Endothelial cell of umbilical vein (primary cell): ENCODE measurements at regions not wholly inside any gene's neighbourhood (a gene's known extent, or its start where the extent isn't known, plus 50 kb on each side); places are given as distances from the start of the nearest gene placed in this dataset.

Experiments
- BruUV-seq: library from RNA; stranded (reverse); fragments of 400-500 nt; replicated peaks from 2 replicates; lab custom pipeline; 2021; lab: Mats Ljungman, UMichigan
- CTCF ChIA-PET: fragments of 300-600, 350-600 bp; sonication (Branson Sonifier 250); formaldehyde crosslinking; loops from one replicate; lab custom pipeline; 2021; ENCODE audit warnings: antibody characterized with exemption, inconsistent platforms; lab: Charles Lee
- POLR2A ChIA-PET: fragments of 300-600, 350-600 bp; sonication (Branson Sonifier 250); formaldehyde crosslinking; loops from one replicate; lab custom pipeline; 2021; ENCODE audit warnings: antibody characterized with exemption, inconsistent platforms; lab: Charles Lee
- DNase-seq: peaks from one replicate; pipeline ENCODE4 v3.0.0-alpha.2; 2011; ENCODE audit warnings: low read depth, low spot score
- FAIRE-seq: peaks from 2 replicates; lab custom pipeline; 2011; peaks lifted over from hg19 to GRCh38; lab: Jason Lieb, UNC
- H2AFZ ChIP-seq: 2 replicates; pipeline ENCODE4 v1.6.0; 2012; ENCODE audit warnings: low read depth, low read length, control low read depth, inconsistent platforms
- H3K27ac ChIP-seq: 2 replicates; pipeline ENCODE4 v1.5.1; 2011; ENCODE audit warnings: low read depth, mild to moderate bottlenecking, control low read depth, low read length, moderate library complexity; ENCODE audit not compliant: insufficient read depth
- H3K27me3 ChIP-seq, 2 experiments: 2 replicates each; pipeline versions ENCODE4 v1.6.0 to v1.6.1; 2011; ENCODE audit warnings: low read length in 2 of 2, mixed read lengths in 1 of 2; ENCODE audit not compliant: control insufficient read depth in 2 of 2, insufficient read depth in 2 of 2
- H3K36me3 ChIP-seq, 2 experiments: 2 replicates in 1 of 2; 3 replicates in 1 of 2; pipeline ENCODE4 v1.5.1; 2011; ENCODE audit warnings: low read length in 2 of 2, mild to moderate bottlenecking in 1 of 2, moderate library complexity in 1 of 2; ENCODE audit not compliant: control insufficient read depth in 2 of 2, insufficient read depth in 2 of 2; ENCODE audit errors: extremely low read depth in 1 of 2
- H3K4me1 ChIP-seq: 3 replicates; pipeline ENCODE4 v1.5.1; 2011; ENCODE audit warnings: mild to moderate bottlenecking, low read length; ENCODE audit not compliant: control insufficient read depth, insufficient read depth; ENCODE audit errors: extremely low read depth
- H3K4me2 ChIP-seq: 2 replicates; pipeline ENCODE4 v1.6.1; 2011; ENCODE audit warnings: low read length, control low read depth, mixed read lengths; ENCODE audit not compliant: insufficient read depth
- H3K4me3 ChIP-seq, 3 experiments: fragments of 200-600 bp in 1 of 3; sonication (generic), shearing (Covaris generic) in 1 of 3; replicated peaks in 1 of 3; 2 replicates each; pipeline ENCODE4 v1.5.1; 2011 to 2016; ENCODE audit warnings: control low read depth in 3 of 3, low read length in 3 of 3, mild to moderate bottlenecking in 2 of 3, inconsistent platforms in 1 of 3, low read depth in 1 of 3, moderate library complexity in 1 of 3; ENCODE audit not compliant: insufficient read depth in 1 of 3
- H3K79me2 ChIP-seq: 2 replicates; pipeline ENCODE4 v1.6.0; 2012; ENCODE audit warnings: low read length, inconsistent platforms; ENCODE audit not compliant: control insufficient read depth, insufficient read depth
- H3K9ac ChIP-seq: replicated peaks from 2 replicates; pipeline ENCODE3; 2011; ENCODE audit warnings: low read length, control low read depth; ENCODE audit not compliant: insufficient read depth; ENCODE audit errors: extremely low read depth
- H3K9me1 ChIP-seq: replicated peaks from 3 replicates; pipeline ENCODE4 v1.6.0; 2011; ENCODE audit warnings: mild to moderate bottlenecking, low read length; ENCODE audit not compliant: control insufficient read depth, insufficient read depth; ENCODE audit errors: extremely low read depth
- H3K9me3 ChIP-seq: replicated peaks from 2 replicates; pipeline ENCODE4 v1.5.1; 2012; ENCODE audit warnings: low read length, inconsistent platforms; ENCODE audit not compliant: control insufficient read depth, insufficient read depth
- H4K20me1 ChIP-seq: replicated peaks from 2 replicates; pipeline ENCODE3; 2011; ENCODE audit warnings: mild to moderate bottlenecking, low read length; ENCODE audit not compliant: control insufficient read depth, insufficient read depth; ENCODE audit errors: extremely low read depth
- CTCF ChIP-seq, 2 donors: IDR thresholded peaks; 1 replicate in 1 of 2; 2 replicates in 1 of 2; pipeline ENCODE4 v1.5.1; 2011; ENCODE audit warnings: low read length in 2 of 2, mild to moderate bottlenecking in 2 of 2, moderate library complexity in 2 of 2, control low read depth in 1 of 2, inconsistent platforms in 1 of 2, low read depth in 1 of 2; ENCODE audit not compliant: insufficient read depth in 1 of 2; ENCODE audit errors: extremely low read depth in 1 of 2
- GATA2 ChIP-seq: IDR thresholded peaks from 2 replicates; pipeline ENCODE4 v1.7.0; 2011; ENCODE audit warnings: low read depth, mild to moderate bottlenecking, moderate library complexity, mixed read lengths, low read length; ENCODE audit not compliant: insufficient read length, insufficient read depth
- dilution Hi-C: fragments of 300-500 bp; cut with MboI; formaldehyde crosslinking; loops from one replicate; pipeline ENCODE4 v1.15.0; 2019; ENCODE audit warnings: low sequenced_read_pairs; ENCODE audit not compliant: extremely low pct_ligation_motif_present
- intact Hi-C: fragments of 100-400 bp; cut with micrococcal nuclease; formaldehyde crosslinking; loops from one replicate; pipeline ENCODE4 v1.10.0; 2022

DNA sequence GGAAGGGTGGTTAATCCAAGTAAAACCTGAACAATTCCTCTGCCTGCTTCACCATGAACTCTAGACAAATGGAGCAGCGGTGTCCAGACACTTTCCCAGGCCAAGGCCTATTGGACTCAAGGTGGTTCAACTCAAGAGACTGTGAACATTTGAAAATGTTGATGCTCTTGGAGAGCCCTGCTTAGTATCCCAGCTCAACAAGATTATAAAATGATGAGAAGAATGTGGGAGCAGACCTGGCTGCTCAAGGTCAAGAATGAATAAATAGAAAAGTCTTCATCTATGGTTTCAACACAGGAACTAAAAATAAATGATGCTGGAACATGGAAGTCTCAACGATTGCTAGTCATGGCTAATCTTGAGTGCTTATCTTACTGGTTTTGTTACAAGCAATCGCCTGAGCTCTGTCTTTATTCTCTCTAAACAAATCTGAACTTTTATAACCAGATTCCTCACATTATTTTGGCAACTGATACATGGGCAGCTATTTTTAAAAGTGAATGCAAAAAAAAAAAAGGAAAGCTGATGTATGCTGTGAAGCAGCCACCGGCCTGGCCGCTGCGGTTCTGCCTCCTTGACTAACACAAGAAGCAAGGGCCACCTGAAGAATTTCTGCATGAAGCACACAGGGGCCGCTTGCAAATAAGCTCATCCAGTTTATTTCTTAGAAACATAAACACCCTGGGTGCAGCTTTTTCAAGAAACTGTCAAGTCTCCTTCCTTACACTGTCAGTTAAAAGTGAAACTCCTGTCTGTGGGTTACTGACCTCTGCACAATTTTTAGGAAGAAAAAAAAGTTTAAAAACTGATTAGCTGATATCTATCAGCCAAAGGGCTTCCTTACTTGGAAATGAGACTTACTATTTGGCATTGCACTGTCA, 120.1 kb upstream of the ARHGEF3 start:
- CTCF ChIA-PET: interaction anchor here (0.6 to 1.6 kb wide), 10 partner anchors 10 to 222 kb away, joined by 3 to 10 read pairs (median 4); no protein-coding TSS in a partner anchor
- peak overlapping the region; percentile 36 for H3K27ac ChIP-seq

More for the DNA sequence above, 120.1 kb upstream of the ARHGEF3 start:
- no peaks in the 10 kb centered on the region for H3K9me3 ChIP-seq
- dilution Hi-C loops (no loop called here), intact Hi-C loops (loop anchor here (2.0 to 5.0 kb wide), 2 partner anchors 167 to 220 kb away; no protein-coding TSS in a partner anchor)
- BruUV-seq: no TSS peak
- H4K20me1 ChIP-seq: no peaks in the 10 kb centered on the region
- TF ChIP-seq CTCF (IDR thresholded peaks at IDR 0.05; ENCODE audit: extremely low read depth in 1 of 2, insufficient read depth in 1 of 2, low read depth in 1 of 2, low read length in 2 of 2) (no peak), GATA2 (peak; percentile 29)
- peak overlapping the region; percentile 28 for H3K9ac ChIP-seq
- peak overlapping the region in 1 of 3 experiments; percentile 22 for H3K4me3 ChIP-seq
- DNase-seq (peak; percentile 61), FAIRE-seq (no peak)
- H3K4me1 ChIP-seq: peaks cover 72% of the 10 kb centered on the region
- H3K4me2 ChIP-seq: peak overlapping the region; percentile 79
- peak overlapping the region; percentile 58 for H2AFZ ChIP-seq
- no peaks in the 10 kb centered on the region for H3K36me3 ChIP-seq
- no peaks in the 10 kb centered on the region for H3K27me3 ChIP-seq
- H3K79me2 ChIP-seq: no peaks in the 10 kb centered on the region
- H3K9me1 ChIP-seq: no peaks in the 10 kb centered on the region
- POLR2A ChIA-PET: no interaction called here
